Adrenal gland (tissue), 9 donors: ENCODE measurements at regions not wholly inside any gene's neighbourhood (a gene's known extent, or its start where the extent isn't known, plus 50 kb on each side); places are given as distances from the start of the nearest gene placed in this dataset.

Experiments used
- DNase-seq, 7 donors: peaks; one replicate each; pipeline ENCODE4 v3.0.0-alpha.2; 2019 to 2020
- H3K27ac ChIP-seq, 5 donors: fragments of 200-600 bp; sonication (generic) in 4 of 5; 1 replicate in 3 of 5; 2 replicates in 2 of 5; pipeline versions ENCODE4 v1.5.1 to v1.8.0; 2016 to 2020; ENCODE audit warnings: mild to moderate bottlenecking in 1 of 5
- H3K27me3 ChIP-seq: fragments of 200-600 bp; 2 replicates; pipeline ENCODE4 v1.8.0; 2021
- H3K36me3 ChIP-seq, 2 donors: fragments of 200-600 bp; replicated peaks in 1 of 2; 1 replicate in 1 of 2; 2 replicates in 1 of 2; pipeline versions ENCODE4 v1.5.1 to v1.8.0; 2018 to 2022
- H3K4me1 ChIP-seq, 2 donors: fragments of 200-600 bp; replicated peaks in 1 of 2; 1 replicate in 1 of 2; 2 replicates in 1 of 2; pipeline versions ENCODE4 v1.5.1 to v1.8.0; 2018 to 2021
- H3K4me3 ChIP-seq, 4 donors: fragments of 200-600 bp; sonication (generic) in 3 of 4; one replicate each; pipeline ENCODE4 v1.5.1; 2016 to 2018
- H3K9me3 ChIP-seq, 3 donors: fragments of 200-600 bp; sonication (generic) in 1 of 3; replicated peaks in 1 of 3; 1 replicate in 2 of 3; 2 replicates in 1 of 3; pipeline versions ENCODE4 v1.5.1 to v1.8.0; 2016 to 2021
- POLR2A ChIP-seq, 2 donors: fragments of 450-650 bp; IDR thresholded peaks; one replicate each; pipeline ENCODE4 v1.6.1; 2017; ENCODE audit warnings: antibody characterized with exemption in 2 of 2, mild to moderate bottlenecking in 2 of 2, moderate library complexity in 1 of 2
- WGBS, 4 donors: extraction: QIAGEN DNeasy Blood & Tissue Kit in 2 of 4; methylation state at CpG; one replicate each; pipeline versions ENCODE4 v1.1.5 to v1.1.7; 2013 to 2017; 5-methylcytosine and 5-hydroxymethylcytosine counted together
- intact Hi-C, 2 donors: fragments of 100-400 bp; cut with DNase I; formaldehyde crosslinking; loops; one replicate each; pipeline versions ENCODE4 v1.14.1 to v1.15.0; 2022 to 2023
- TF ChIP-seq, protein P1 (sequence below), 6 experiments: fragments of 450-650 bp in 4 of 6; fragments of 200-600 bp in 2 of 6; sonication (generic) in 1 of 6; IDR thresholded peaks; 1 replicate in 5 of 6; 2 replicates in 1 of 6; pipeline versions ENCODE4 v1.5.1 to v1.8.0; 2016 to 2021; ENCODE audit warnings: antibody characterized with exemption in 6 of 6, mild to moderate bottlenecking in 2 of 6, moderate library complexity in 1 of 6
- donor health status: healthy with polysubstance abuse.
- donor health status: Bipolar disorder and iron deficiency.
- donor health status: DM: yes; HTN: yes; CAD: no.
- donor health status: DM: no; HTN: no; CAD: no.
- donor health status: DM: no; HTN: no; CAD: no.

GRCh38 chr1:22262583-22262982 is 119.7 kb upstream of the WNT4 start:
- no peaks in the 10 kb centered on the region for H3K27me3 ChIP-seq
- no peak for DNase-seq
- H3K36me3 ChIP-seq = no peaks in the 10 kb centered on the region
- TF ChIP-seq, protein P1, sequence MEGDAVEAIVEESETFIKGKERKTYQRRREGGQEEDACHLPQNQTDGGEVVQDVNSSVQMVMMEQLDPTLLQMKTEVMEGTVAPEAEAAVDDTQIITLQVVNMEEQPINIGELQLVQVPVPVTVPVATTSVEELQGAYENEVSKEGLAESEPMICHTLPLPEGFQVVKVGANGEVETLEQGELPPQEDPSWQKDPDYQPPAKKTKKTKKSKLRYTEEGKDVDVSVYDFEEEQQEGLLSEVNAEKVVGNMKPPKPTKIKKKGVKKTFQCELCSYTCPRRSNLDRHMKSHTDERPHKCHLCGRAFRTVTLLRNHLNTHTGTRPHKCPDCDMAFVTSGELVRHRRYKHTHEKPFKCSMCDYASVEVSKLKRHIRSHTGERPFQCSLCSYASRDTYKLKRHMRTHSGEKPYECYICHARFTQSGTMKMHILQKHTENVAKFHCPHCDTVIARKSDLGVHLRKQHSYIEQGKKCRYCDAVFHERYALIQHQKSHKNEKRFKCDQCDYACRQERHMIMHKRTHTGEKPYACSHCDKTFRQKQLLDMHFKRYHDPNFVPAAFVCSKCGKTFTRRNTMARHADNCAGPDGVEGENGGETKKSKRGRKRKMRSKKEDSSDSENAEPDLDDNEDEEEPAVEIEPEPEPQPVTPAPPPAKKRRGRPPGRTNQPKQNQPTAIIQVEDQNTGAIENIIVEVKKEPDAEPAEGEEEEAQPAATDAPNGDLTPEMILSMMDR (IDR thresholded peaks at IDR 0.05) = no peak
- no peak for TF ChIP-seq POLR2A (IDR thresholded peaks at IDR 0.05)
- intact Hi-C loops = loop anchor here in 1 of 2 donors (10.0 kb wide), 1 partner anchor 142 kb away; no protein-coding TSS in a partner anchor
- H3K4me3 ChIP-seq = no peak overlapping the region
- no peak overlapping the region for H3K27ac ChIP-seq
- 78 to 88% (median 81%) methylated on average over 1 to 8 of the region's 8 CpGs for WGBS, 4 donors
- H3K4me1 ChIP-seq = no peaks in the 10 kb centered on the region
- no peaks in the 10 kb centered on the region for H3K9me3 ChIP-seq

DNA sequence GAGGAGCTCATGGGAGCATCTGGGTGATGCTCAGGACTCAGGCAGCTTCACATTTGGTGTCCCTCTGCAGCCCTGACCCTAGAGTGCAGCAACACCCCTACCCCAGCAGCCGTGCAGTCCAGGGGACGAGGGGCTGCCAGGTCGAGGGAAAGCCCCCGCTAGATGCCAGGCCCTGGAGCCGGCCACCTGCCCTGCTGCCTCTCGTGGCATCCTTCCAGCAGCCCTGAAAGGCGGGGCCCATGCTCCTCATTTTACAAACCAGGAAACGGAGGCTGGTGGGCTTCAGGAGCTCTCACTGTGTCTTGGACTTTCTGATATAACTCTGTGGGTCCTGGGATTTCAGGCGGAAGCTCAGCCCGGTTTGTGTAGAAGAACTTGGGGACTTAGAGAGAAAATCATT is 120.5 kb upstream of the WNT4 start:
- H3K9me3 ChIP-seq = no peaks in the 10 kb centered on the region
- no peaks in the 10 kb centered on the region for H3K27me3 ChIP-seq
- intact Hi-C loops = loop anchor here in 1 of 2 donors (10.0 kb wide), 1 partner anchor 141 kb away; no protein-coding TSS in a partner anchor
- H3K27ac ChIP-seq = no peak overlapping the region
- TF ChIP-seq, protein P1 (IDR thresholded peaks at IDR 0.05) = no peak
- no peak for TF ChIP-seq POLR2A (IDR thresholded peaks at IDR 0.05)
- no peaks in the 10 kb centered on the region for H3K4me1 ChIP-seq
- no peak for DNase-seq
- H3K4me3 ChIP-seq = no peak overlapping the region
- 81 to 87% (median 86%) methylated on average over 10 of the region's 10 CpGs for WGBS, 4 donors
- no peaks in the 10 kb centered on the region for H3K36me3 ChIP-seq

DNA sequence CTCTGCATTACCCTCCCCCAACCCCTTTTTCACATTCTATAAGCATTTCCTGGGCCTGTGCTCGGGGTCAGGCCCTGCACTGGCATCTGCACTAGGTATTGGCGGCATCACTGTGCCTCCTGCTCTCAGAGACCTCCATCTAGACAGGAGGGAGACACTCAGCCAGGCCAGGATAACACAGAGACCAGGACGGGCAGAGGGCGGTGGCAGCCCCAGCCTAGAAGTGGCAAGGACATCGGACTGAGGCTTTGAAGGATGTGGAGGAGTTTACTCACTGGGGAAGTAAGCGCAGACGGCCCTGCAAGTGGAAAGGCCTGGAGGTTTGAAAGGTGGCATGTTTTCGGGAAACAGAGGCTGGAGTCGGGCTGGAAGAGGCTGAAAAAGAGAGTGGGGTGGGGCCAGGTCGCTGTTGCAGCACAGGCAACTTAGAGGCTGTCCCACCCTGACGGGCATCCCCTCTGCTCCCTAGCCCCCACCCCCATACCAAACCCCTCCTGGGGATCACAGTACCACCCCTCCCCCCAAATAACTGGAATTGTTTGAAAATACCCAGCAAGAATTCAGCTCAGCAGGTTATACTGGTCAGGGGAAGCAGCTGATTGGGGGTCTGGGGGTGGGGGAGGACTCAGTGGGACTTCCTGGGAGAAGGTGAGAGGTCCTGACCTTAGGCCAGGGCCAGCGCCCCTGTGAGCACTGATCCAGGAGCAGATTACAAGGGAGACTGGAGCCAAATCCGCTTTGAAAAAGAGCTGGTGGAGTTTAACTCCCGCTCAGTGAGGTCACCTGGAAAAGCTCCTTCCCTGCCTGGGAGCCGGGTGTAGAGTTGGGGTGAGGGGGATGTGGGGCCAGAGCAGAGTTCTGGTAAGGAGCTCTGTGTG is 121.8 kb upstream of the WNT4 start:
- TF ChIP-seq, protein P1 (IDR thresholded peaks at IDR 0.05) = no peak
- no peak for TF ChIP-seq POLR2A (IDR thresholded peaks at IDR 0.05)
- Histone ChIP-seq H3K36me3 (no peaks in the 10 kb centered on the region), H3K9me3 (no peaks in the 10 kb centered on the region), H3K4me1 (no peaks in the 10 kb centered on the region), H3K27me3 (no peaks in the 10 kb centered on the region), H3K4me3 (no peak overlapping the region), H3K27ac (no peak overlapping the region)
- DNase-seq = no peak
- WGBS, 4 donors = 82 to 88% (median 86%) methylated on average over 13 to 15 of the region's 15 CpGs
- intact Hi-C loops = loop anchor here in 1 of 2 donors (10.0 kb wide), 1 partner anchor 140 kb away; no protein-coding TSS in a partner anchor

DNA sequence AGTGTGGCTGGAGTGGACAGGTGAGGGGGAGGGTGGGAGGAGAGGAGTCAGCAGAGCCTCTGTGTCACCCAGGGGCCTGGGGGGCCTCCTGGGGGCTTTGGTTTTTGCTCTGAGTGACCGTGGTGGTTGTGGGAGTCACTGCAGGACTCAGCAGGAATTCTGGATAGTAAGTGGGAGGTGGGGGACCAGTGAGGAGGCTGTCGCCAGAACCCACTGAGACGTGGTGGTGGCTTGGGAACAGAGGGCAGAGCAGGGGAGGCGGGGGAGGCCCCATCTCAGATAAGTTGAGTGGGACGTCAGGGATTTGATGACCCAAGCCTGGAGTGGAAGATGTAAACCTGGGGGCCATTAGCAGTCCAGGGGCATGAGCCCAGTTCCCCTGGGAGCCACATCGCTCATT is 123.2 kb upstream of the WNT4 start:
- intact Hi-C loops = loop anchor here in 1 of 2 donors (10.0 kb wide), 1 partner anchor 139 kb away; no protein-coding TSS in a partner anchor
- H3K27me3 ChIP-seq = no peaks in the 10 kb centered on the region
- DNase-seq = no peak
- H3K4me1 ChIP-seq = no peaks in the 10 kb centered on the region
- no peak overlapping the region for H3K4me3 ChIP-seq
- no peaks in the 10 kb centered on the region for H3K36me3 ChIP-seq
- TF ChIP-seq, protein P1 (IDR thresholded peaks at IDR 0.05) = no peak
- no peak for TF ChIP-seq POLR2A (IDR thresholded peaks at IDR 0.05)
- WGBS, 4 donors = 84 to 98% (median 87%) methylated on average over 5 to 6 of the region's 6 CpGs
- no peaks in the 10 kb centered on the region for H3K9me3 ChIP-seq
- H3K27ac ChIP-seq = no peak overlapping the region
